ENCODE measurements at regions not wholly inside any gene's neighbourhood (a gene's known extent, or its start where the extent isn't known, plus 50 kb on each side); places are given as distances from the start of the nearest gene placed in this dataset.

GRCh38 chr4:71980976-71981375 lies 50.8 kb upstream of the NPFFR2 start:
- H3K27me3 ChIP-seq (ENCODE audit: insufficient read depth, low read depth, low read length) = no peaks in the 10 kb centered on the region
- H3F3A ChIP-seq (ENCODE audit: insufficient read depth, low read length, poor library complexity, severe bottlenecking) = no peaks in the 10 kb centered on the region
- H3K9me3 ChIP-seq (ENCODE audit: low read length) = no peaks in the 10 kb centered on the region
- TF ChIP-seq REST (IDR thresholded peaks at IDR 0.05; ENCODE audit: borderline replicate concordance) (no peak), TAF1 (IDR thresholded peaks at IDR 0.05; ENCODE audit: low read depth) (no peak), SMC3 (conservative IDR thresholded peaks at IDR 0.05; ENCODE audit: poor library complexity) (no peak), POLR2AphosphoS5 (IDR thresholded peaks at IDR 0.05) (no peak), MXI1 (conservative IDR thresholded peaks at IDR 0.05; ENCODE audit: poor library complexity, severe bottlenecking) (no peak), RAD21 (conservative IDR thresholded peaks at IDR 0.05) (no peak), EZH2 (IDR thresholded peaks at IDR 0.05; ENCODE audit: borderline replicate concordance, insufficient read depth, low read length, poor library complexity, severe bottlenecking) (no peak), EP300 (conservative IDR thresholded peaks at IDR 0.05; ENCODE audit: poor library complexity, severe bottlenecking) (no peak)
- TF ChIP-seq, protein P1, sequence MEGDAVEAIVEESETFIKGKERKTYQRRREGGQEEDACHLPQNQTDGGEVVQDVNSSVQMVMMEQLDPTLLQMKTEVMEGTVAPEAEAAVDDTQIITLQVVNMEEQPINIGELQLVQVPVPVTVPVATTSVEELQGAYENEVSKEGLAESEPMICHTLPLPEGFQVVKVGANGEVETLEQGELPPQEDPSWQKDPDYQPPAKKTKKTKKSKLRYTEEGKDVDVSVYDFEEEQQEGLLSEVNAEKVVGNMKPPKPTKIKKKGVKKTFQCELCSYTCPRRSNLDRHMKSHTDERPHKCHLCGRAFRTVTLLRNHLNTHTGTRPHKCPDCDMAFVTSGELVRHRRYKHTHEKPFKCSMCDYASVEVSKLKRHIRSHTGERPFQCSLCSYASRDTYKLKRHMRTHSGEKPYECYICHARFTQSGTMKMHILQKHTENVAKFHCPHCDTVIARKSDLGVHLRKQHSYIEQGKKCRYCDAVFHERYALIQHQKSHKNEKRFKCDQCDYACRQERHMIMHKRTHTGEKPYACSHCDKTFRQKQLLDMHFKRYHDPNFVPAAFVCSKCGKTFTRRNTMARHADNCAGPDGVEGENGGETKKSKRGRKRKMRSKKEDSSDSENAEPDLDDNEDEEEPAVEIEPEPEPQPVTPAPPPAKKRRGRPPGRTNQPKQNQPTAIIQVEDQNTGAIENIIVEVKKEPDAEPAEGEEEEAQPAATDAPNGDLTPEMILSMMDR (IDR thresholded peaks at IDR 0.05; ENCODE audit: poor library complexity, severe bottlenecking) = no peak
- H3K27ac ChIP-seq (ENCODE audit: low read length) = no peak overlapping the region
- H4K20me1 ChIP-seq (ENCODE audit: insufficient read depth) = no peaks in the 10 kb centered on the region
- no peak overlapping the region for H2AFZ ChIP-seq (ENCODE audit: low read depth, low read length)
- H3K4me2 ChIP-seq (ENCODE audit: low read length) = no peak overlapping the region
- no peak overlapping the region for H3K9ac ChIP-seq (ENCODE audit: low read length)
- H3K79me2 ChIP-seq (replicated peaks; ENCODE audit: insufficient read depth, low read length) = no peaks in the 10 kb centered on the region
- no peaks in the 10 kb centered on the region for H3K36me3 ChIP-seq (ENCODE audit: insufficient read depth, low read length)
- no peak overlapping the region for H3K4me3 ChIP-seq (ENCODE audit: low read length)
- no peaks in the 10 kb centered on the region for H3K9me2 ChIP-seq (ENCODE audit: insufficient read depth, low read length)

Data from neural cell (in vitro differentiated cells).